ENCODE measurements at regions not wholly inside any gene's neighbourhood (a gene's known extent, or its start where the extent isn't known, plus 50 kb on each side); places are given as distances from the start of the nearest gene placed in this dataset.

- DNase-seq (ENCODE audit: low read depth): no peak
- no peak overlapping the region for H3K4me3 ChIP-seq (ENCODE audit: low read depth, low read length)
- no peak for TF ChIP-seq CTCF (IDR thresholded peaks at IDR 0.05; ENCODE audit: low read depth, low read length, missing control alignments)
Measured at GRCh38 chr2:215692387-215693079, 256.7 kb upstream of the FN1 start.

- TF ChIP-seq CTCF (IDR thresholded peaks at IDR 0.05; ENCODE audit: low read depth, low read length, missing control alignments): no peak
- H3K4me3 ChIP-seq (ENCODE audit: low read depth, low read length): no peak overlapping the region
Measured at GRCh38 chr2:215691346-215691745, 255.5 kb upstream of the FN1 start.

GRCh38 chr2:215687149-215688031 is 251.5 kb upstream of the FN1 start:
- no peak for TF ChIP-seq CTCF (IDR thresholded peaks at IDR 0.05; ENCODE audit: low read depth, low read length, missing control alignments)
- no peak for DNase-seq (ENCODE audit: low read depth)
- H3K4me3 ChIP-seq (ENCODE audit: low read depth, low read length): no peak overlapping the region

More at GRCh38 chr2:215691346-215691745, 255.5 kb upstream of the FN1 start:
- no peak for DNase-seq (ENCODE audit: low read depth)

- no peak for TF ChIP-seq CTCF (IDR thresholded peaks at IDR 0.05; ENCODE audit: low read depth, low read length, missing control alignments)
- no peak for DNase-seq (ENCODE audit: low read depth)
- no peak overlapping the region for H3K4me3 ChIP-seq (ENCODE audit: low read depth, low read length)
Measured at GRCh38 chr2:215685238-215685990, 249.5 kb upstream of the FN1 start.

- DNase-seq (ENCODE audit: low read depth): no peak
- no peak for TF ChIP-seq CTCF (IDR thresholded peaks at IDR 0.05; ENCODE audit: low read depth, low read length, missing control alignments)
- no peak overlapping the region for H3K4me3 ChIP-seq (ENCODE audit: low read depth, low read length)
Measured at GRCh38 chr2:215684448-215685237, 248.8 kb upstream of the FN1 start.

GRCh38 chr2:215683295-215683694 is 247.4 kb upstream of the FN1 start:
- TF ChIP-seq CTCF (IDR thresholded peaks at IDR 0.05; ENCODE audit: low read depth, low read length, missing control alignments): no peak
- no peak overlapping the region for H3K4me3 ChIP-seq (ENCODE audit: low read depth, low read length)
- no peak for DNase-seq (ENCODE audit: low read depth)

All from GM12864 (cell line).